GM12864 (cell line): ENCODE measurements at regions not wholly inside any gene's neighbourhood (a gene's known extent, or its start where the extent isn't known, plus 50 kb on each side); places are given as distances from the start of the nearest gene placed in this dataset.
"Not testable (repeated sequence)": the region's sequence is repeated elsewhere in the genome, so short reads cannot be mapped to it uniquely, and the experiment has no call there.

Source experiments
- DNase-seq: peaks from one replicate; pipeline ENCODE4 v3.0.0-alpha.2; 2011; ENCODE audit warnings: low read depth
- H3K4me3 ChIP-seq: 2 replicates; pipeline ENCODE4 v1.5.1; 2011; ENCODE audit warnings: mild to moderate bottlenecking, low read depth, low read length, control low read depth
- TF ChIP-seq, protein P1 (sequence below): IDR thresholded peaks from 2 replicates; pipeline ENCODE4 v1.5.1; 2011; ENCODE audit warnings: low read depth, mild to moderate bottlenecking, moderate library complexity, low read length, control low read depth, inconsistent platforms; ENCODE audit errors: missing control alignments

DNA sequence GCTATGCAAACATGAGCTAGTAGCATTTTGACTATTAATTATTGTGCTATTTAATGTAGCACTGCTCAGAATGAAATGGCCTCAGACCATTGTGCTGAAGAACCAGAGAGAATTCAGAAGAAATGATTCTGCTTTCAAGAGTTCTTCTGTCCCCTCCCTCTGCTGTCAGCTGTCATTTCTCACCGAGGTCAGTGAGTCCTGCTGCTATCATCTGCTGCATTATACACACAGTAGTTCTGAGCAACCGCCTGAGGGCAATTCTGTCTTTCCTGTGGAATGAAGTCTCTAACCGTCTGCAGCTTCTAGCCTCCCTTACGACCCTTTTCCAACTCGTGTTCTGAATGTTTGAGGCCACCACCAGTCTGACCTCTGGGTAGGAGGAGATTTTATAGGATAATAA lies 249.4 kb downstream of the HNRNPD start:
- TF ChIP-seq, protein P1, sequence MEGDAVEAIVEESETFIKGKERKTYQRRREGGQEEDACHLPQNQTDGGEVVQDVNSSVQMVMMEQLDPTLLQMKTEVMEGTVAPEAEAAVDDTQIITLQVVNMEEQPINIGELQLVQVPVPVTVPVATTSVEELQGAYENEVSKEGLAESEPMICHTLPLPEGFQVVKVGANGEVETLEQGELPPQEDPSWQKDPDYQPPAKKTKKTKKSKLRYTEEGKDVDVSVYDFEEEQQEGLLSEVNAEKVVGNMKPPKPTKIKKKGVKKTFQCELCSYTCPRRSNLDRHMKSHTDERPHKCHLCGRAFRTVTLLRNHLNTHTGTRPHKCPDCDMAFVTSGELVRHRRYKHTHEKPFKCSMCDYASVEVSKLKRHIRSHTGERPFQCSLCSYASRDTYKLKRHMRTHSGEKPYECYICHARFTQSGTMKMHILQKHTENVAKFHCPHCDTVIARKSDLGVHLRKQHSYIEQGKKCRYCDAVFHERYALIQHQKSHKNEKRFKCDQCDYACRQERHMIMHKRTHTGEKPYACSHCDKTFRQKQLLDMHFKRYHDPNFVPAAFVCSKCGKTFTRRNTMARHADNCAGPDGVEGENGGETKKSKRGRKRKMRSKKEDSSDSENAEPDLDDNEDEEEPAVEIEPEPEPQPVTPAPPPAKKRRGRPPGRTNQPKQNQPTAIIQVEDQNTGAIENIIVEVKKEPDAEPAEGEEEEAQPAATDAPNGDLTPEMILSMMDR, result no peak
- H3K4me3 ChIP-seq, result no peak overlapping the region
- DNase-seq, result no peak

DNA sequence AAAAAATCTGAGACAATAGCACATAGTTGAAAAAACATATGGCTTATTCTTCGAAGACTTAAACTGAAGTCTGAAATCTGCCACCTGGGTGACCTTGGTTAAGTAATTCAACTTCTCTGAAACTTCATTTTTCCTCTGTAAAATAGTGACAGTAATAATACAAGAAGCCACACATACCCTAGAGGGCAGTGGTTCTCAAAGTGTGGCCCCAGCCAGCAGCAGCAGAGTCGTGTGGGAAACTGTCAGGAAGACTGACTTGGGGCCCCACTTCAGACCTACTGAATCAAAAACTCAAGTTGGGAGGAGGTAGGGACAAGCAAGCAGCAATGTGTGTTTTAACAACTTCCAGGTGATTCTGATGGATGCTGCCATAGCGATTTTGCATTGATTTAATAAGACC lies 249.9 kb downstream of the HNRNPD start:
- no peak overlapping the region for H3K4me3 ChIP-seq
- DNase-seq, result no peak
- TF ChIP-seq, protein P1, result no peak

DNA sequence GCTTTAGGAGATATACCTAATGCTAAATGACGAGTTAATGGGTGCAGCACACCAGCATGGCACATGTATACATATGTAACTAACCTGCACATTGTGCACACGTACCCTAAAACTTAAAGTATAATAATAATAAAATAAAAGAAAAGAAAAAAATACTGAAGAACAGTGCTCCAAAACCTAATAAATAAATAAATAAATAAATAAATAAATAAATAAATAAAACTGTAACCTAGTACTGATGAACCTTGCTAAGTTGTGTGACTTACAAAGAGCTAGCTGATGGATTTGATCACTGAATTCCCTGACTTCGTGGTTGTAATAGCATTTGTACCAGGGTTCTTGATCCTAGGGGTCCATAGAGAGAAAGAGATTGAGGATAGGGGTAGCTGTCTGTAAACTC lies 258.6 kb downstream of the HNRNPD start:
- DNase-seq, H3K4me3 ChIP-seq: not testable (repeated sequence)

DNA sequence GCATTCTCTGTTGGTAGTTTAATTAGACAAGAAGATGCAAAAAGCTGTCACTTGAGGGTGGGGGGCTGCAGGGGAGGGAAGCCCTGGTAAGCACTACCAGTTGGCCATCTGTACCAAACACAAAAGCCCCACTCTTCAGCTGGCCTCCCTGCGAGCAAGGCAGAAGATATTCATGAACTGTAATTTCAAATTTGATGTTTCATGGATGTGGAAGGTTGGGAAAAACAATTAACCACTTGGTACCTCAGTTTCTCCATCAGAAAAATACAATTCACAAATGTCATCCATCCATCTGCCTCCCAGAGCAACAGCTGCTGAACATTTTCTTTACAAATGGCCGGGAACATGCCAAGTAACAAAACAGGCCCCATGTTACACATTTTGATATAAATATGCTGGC lies 265.3 kb downstream of the HNRNPD start:
- TF ChIP-seq, protein P1, result no peak

DNA sequence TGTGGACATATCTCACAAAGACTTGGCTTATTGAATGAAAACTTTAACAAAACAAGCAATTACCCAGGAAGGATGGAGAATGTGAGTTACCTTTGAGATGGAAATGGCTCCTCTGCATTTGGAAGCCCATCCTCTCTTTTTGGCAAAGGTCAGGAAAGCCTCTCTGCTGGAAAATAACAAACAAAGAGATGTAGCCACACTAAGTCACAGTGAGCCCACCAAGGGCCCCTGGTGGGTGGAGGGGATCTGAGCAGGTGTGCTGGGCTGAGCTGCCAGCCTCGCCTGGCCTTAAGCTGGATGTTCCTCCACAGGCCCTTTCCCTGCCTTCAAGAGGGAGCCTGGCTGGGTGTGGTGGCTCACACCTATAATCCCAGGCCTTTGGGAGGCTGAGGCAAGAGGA lies 269.2 kb downstream of the HNRNPD start:
- TF ChIP-seq, protein P1, result no peak
- DNase-seq, result no peak
- H3K4me3 ChIP-seq, result no peak overlapping the region

More for the DNA sequence above, 265.3 kb downstream of the HNRNPD start:
- no peak overlapping the region for H3K4me3 ChIP-seq
- no peak for DNase-seq

DNA sequence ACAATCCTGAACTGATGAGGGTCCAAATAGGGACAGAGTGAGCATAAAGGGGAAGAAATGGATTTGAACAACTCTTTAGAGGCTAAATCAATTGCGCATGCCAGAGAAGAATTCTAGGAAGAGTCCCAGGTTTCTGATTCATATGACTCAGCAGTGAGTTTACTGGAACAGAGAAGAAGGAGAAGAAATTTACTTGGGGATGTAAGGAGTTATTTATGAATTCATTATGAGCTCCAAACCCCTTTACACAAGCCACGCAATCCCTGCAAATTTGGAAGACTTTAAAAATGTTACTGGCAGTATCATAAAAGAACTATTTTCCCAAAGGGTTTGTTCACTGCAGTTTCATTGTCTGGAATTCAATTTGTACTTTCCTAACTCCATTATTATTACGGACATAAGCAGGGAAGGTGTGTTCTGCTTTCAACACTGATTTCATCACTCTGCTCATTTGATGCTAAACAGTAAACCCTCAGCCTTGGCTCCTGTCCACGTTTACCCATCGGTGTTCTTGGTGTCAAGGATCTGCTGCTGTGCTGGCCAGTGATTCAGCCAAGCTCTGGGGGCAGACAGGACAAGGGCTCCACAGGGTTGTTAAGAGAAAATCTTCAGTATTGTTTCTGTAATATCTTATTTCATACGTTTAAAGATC lies 273.7 kb downstream of the HNRNPD start:
- TF ChIP-seq, protein P1, result no peak
- DNase-seq, result no peak
- no peak overlapping the region for H3K4me3 ChIP-seq

DNA sequence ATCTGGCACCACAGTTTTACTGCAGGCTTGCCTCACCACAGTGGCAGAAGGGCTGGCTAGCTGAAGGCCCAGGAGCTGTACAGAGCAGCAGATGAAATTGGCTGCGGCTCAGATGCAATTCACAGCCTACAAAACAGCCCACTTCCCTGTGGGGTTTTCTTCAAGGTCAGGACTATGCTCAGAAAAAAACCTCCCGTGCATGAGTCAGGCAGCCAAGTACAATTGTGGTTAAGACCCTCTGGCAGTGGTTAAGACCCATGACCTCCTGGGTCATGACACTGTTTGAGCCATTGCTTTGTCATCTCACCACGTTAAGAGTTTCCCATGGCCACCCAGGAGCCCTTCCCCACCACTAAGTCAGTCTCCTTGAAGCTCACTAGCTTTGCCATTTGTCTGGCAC lies 276.3 kb downstream of the HNRNPD start:
- TF ChIP-seq, protein P1, result no peak
- no peak for DNase-seq

More for the DNA sequence above, 276.3 kb downstream of the HNRNPD start:
- H3K4me3 ChIP-seq, result no peak overlapping the region
